HL-60 (cell line): ENCODE measurements at regions not wholly inside any gene's neighbourhood (a gene's known extent, or its start where the extent isn't known, plus 50 kb on each side); places are given as distances from the start of the nearest gene placed in this dataset.

Source experiments
- DNase-seq, 2 experiments: peaks; one replicate each; pipeline ENCODE4 v3.0.0-alpha.2; 2010 to 2020; ENCODE audit warnings: low read depth in 1 of 2, low spot score in 1 of 2
- H3K27ac ChIP-seq: fragments of 250-450 bp; sonication (Bioruptor Pico); replicated peaks from 2 replicates; pipeline ENCODE4 v1.5.1; 2020; ENCODE audit warnings: mild to moderate bottlenecking, moderate library complexity
- H3K27me3 ChIP-seq: fragments of 250-450 bp; sonication (Bioruptor Pico); 2 replicates; pipeline ENCODE4 v1.5.1; 2021; ENCODE audit warnings: mild to moderate bottlenecking, moderate library complexity; ENCODE audit not compliant: insufficient read depth, poor library complexity, severe bottlenecking
- H3K4me3 ChIP-seq: replicated peaks from 2 replicates; pipeline ENCODE4 v1.5.1; 2011; ENCODE audit warnings: mild to moderate bottlenecking, control low read depth, low read length; ENCODE audit not compliant: insufficient read depth
- GABPA ChIP-seq: IDR thresholded peaks from 2 replicates; pipeline ENCODE4 v1.6.1; 2012; ENCODE audit warnings: low read depth
- POLR2AphosphoS5 ChIP-seq: IDR thresholded peaks from 2 replicates; pipeline ENCODE4 v1.6.1; 2012; ENCODE audit warnings: low read depth
- SPI1 ChIP-seq: IDR thresholded peaks from 2 replicates; pipeline ENCODE4 v1.6.1; 2012; ENCODE audit warnings: low read depth, mild to moderate bottlenecking, borderline replicate concordance
- TF ChIP-seq, protein P1 (sequence below): IDR thresholded peaks from 2 replicates; pipeline ENCODE4 v1.6.1; 2012; ENCODE audit warnings: low read depth; ENCODE audit not compliant: insufficient replicate concordance
- TF ChIP-seq, protein P2 (sequence below): IDR thresholded peaks from one replicate; pipeline ENCODE4 v1.5.1; 2011; ENCODE audit warnings: low read length, control low read depth, inconsistent platforms; ENCODE audit not compliant: insufficient read depth

DNA sequence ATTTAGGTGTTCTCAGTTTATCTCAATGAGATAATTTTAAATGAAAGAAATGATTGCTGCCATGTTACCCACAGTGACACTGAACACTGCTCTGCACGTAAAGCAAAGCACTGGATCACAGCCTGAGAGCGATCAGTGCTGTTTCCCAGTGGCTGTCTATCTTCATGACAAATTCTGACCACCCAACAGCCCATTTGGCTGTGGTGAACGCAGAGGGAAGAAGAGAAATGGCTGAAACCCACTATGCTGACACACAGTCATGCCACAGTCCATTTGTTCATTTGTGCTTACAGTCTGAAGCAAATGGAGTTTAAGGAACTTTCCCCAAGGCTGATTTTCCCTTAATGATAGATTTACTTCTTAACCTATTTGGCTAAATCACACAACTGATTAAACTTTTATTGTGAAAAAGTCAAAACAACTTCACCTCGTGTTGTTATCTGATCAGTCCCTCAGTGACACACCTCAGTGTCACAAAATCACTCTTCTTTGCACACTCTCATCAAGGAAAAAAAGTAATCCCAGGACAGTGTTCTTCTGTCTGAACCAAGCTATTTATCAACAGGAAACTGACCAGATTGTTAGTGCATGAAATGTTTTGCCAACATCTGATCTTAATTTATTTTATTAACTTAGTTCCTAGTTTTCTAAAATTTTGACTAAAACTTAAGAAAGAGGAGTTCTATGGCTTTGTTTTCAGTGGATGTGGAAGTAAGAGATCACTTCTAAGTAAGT, 225.1 kb downstream of the TBX18 start:
- Histone ChIP-seq H3K4me3 (no peak overlapping the region), H3K27me3 (no peaks in the 10 kb centered on the region), H3K27ac (no peak overlapping the region)
- no peak for DNase-seq
- TF ChIP-seq SPI1 (no peak), GABPA (no peak), POLR2AphosphoS5 (no peak)
- TF ChIP-seq, protein P1, sequence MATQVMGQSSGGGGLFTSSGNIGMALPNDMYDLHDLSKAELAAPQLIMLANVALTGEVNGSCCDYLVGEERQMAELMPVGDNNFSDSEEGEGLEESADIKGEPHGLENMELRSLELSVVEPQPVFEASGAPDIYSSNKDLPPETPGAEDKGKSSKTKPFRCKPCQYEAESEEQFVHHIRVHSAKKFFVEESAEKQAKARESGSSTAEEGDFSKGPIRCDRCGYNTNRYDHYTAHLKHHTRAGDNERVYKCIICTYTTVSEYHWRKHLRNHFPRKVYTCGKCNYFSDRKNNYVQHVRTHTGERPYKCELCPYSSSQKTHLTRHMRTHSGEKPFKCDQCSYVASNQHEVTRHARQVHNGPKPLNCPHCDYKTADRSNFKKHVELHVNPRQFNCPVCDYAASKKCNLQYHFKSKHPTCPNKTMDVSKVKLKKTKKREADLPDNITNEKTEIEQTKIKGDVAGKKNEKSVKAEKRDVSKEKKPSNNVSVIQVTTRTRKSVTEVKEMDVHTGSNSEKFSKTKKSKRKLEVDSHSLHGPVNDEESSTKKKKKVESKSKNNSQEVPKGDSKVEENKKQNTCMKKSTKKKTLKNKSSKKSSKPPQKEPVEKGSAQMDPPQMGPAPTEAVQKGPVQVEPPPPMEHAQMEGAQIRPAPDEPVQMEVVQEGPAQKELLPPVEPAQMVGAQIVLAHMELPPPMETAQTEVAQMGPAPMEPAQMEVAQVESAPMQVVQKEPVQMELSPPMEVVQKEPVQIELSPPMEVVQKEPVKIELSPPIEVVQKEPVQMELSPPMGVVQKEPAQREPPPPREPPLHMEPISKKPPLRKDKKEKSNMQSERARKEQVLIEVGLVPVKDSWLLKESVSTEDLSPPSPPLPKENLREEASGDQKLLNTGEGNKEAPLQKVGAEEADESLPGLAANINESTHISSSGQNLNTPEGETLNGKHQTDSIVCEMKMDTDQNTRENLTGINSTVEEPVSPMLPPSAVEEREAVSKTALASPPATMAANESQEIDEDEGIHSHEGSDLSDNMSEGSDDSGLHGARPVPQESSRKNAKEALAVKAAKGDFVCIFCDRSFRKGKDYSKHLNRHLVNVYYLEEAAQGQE, result no peak
- TF ChIP-seq, protein P2, sequence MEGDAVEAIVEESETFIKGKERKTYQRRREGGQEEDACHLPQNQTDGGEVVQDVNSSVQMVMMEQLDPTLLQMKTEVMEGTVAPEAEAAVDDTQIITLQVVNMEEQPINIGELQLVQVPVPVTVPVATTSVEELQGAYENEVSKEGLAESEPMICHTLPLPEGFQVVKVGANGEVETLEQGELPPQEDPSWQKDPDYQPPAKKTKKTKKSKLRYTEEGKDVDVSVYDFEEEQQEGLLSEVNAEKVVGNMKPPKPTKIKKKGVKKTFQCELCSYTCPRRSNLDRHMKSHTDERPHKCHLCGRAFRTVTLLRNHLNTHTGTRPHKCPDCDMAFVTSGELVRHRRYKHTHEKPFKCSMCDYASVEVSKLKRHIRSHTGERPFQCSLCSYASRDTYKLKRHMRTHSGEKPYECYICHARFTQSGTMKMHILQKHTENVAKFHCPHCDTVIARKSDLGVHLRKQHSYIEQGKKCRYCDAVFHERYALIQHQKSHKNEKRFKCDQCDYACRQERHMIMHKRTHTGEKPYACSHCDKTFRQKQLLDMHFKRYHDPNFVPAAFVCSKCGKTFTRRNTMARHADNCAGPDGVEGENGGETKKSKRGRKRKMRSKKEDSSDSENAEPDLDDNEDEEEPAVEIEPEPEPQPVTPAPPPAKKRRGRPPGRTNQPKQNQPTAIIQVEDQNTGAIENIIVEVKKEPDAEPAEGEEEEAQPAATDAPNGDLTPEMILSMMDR, result no peak

DNA sequence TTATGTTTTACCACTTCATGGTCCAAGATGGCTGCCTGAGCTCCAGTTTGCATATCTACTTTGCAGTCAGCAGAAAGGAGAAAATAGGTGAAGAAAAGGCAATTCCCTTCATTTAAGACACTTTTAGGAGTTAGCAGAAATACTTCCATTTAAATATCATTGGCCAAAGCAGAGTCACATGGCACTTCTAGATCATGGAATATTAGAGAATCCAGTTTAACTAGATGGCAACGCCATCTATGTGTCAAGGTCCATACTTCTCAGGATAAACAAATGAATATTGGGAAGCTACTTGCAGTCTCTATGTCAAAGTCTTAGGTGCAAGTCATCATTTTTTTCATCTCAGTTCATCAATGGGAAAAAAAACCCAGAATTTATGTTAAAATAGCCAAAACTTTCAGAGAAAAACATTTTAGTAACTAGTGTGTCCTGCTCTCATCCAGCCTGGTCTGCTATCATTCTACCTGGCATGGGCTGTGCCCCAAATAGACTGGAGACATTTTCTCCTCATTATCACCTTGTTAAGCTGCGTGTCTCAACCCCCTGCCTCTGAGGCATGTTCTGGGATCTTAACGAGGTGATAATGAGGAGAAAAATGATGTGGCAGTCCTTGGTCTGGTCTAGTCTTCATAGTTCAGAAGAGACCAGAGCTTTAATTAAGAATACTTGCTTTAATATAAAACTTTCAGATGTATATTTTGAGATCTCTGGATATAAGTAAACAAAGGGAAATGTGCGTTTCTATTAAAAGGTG, 227.3 kb downstream of the TBX18 start:
- TF ChIP-seq, protein P2, result no peak
- TF ChIP-seq, protein P1, result no peak
- TF ChIP-seq GABPA (no peak), SPI1 (no peak), POLR2AphosphoS5 (no peak)
- no peak for DNase-seq
- no peaks in the 10 kb centered on the region for H3K27me3 ChIP-seq
- H3K4me3 ChIP-seq, result no peak overlapping the region
- no peak overlapping the region for H3K27ac ChIP-seq

DNA sequence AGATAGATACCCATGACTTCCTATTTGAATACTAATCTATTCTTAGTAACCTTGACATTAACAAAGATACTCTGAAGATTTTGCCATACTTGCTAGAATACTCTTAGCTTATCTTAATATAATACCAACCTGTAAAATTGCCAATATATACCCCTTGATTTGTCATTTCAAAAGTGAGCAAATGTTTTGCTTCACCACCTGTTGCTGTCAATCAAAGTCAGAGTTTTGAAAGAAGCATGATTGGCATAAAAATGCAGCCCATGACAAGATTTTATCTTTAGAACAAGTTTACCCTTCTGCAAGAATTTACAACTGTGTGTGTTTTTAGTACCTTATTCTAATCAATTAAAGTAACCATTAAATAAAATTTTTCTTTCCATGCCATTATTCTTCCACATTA, 236.2 kb downstream of the TBX18 start:
- no peak for DNase-seq
- H3K27me3 ChIP-seq, result no peaks in the 10 kb centered on the region
- TF ChIP-seq, protein P2, result no peak
- TF ChIP-seq POLR2AphosphoS5, result no peak
- TF ChIP-seq GABPA, result no peak
- TF ChIP-seq, protein P1, result no peak
- H3K4me3 ChIP-seq, result no peak overlapping the region
- no peak overlapping the region for H3K27ac ChIP-seq
